ENCODE measurements at regions not wholly inside any gene's neighbourhood (a gene's known extent, or its start where the extent isn't known, plus 50 kb on each side); places are given as distances from the start of the nearest gene placed in this dataset.

DNA sequence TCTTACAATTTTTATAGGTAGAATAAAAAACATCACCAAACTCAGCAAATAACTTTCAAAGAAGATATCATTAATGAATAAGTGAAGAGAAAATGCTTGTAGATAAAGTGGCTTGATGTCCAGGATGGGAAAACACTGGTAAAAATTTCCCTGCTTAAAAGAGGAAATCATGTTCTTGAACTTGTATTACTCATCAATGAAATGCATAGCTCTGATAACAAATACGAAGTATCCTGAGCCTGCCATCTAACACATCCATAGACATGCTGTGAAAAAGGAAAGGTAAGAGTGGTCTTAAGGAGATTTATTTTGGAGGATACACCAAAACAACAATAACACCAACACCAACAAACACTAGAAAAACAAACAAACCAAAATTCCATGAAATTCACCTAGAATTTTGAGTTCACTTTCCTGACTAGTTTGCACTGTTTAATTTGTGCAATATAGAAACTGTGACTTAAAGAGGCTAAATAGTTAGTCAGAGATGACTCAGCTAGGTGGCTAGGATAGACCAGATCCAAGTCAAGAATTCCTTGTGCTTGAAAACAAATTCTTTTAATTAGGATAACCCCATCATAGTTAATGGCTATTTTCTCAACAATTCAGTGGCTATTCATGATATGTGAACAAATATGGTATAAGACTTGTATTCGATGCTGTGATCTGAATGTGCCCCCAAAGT is 179.8 kb upstream of the KCNK2 start:
- DNase-seq (ENCODE audit: extremely low spot score), result no peak
- TF ChIP-seq SP1 (IDR thresholded peaks at IDR 0.05) (no peak), HDGF (IDR thresholded peaks at IDR 0.05; ENCODE audit: borderline replicate concordance) (no peak)
- CTCF ChIA-PET, result no interaction called here
- POLR2A ChIA-PET, result no interaction called here

- no peak for DNase-seq (ENCODE audit: extremely low spot score)
- TF ChIP-seq NFRKB (IDR thresholded peaks at IDR 0.05), result no peak
- no peak for TF ChIP-seq FOXK2 (IDR thresholded peaks at IDR 0.05)
- TF ChIP-seq ZNF384 (IDR thresholded peaks at IDR 0.05), result no peak
- POLR2A ChIA-PET, result no interaction called here
- CTCF ChIA-PET, result no interaction called here
Observed at GRCh38 chr1:214912127-214912526, 170.4 kb upstream of the KCNK2 start.

- no peak for DNase-seq (ENCODE audit: extremely low spot score)
- ChIA-PET POLR2A (no interaction called here), CTCF (no interaction called here)
- TF ChIP-seq SUZ12 (IDR thresholded peaks at IDR 0.05) (no peak), BHLHE40 (IDR thresholded peaks at IDR 0.05; ENCODE audit: borderline replicate concordance) (no peak), LEF1 (IDR thresholded peaks at IDR 0.05; ENCODE audit: borderline replicate concordance) (no peak), FOXM1 (IDR thresholded peaks at IDR 0.05; ENCODE audit: borderline replicate concordance) (no peak), PKNOX1 (IDR thresholded peaks at IDR 0.05) (no peak), CTBP1 (IDR thresholded peaks at IDR 0.05; ENCODE audit: borderline replicate concordance) (no peak), FOXA1 (IDR thresholded peaks at IDR 0.05) (no peak), ZNF384 (IDR thresholded peaks at IDR 0.05) (no peak)
Observed at GRCh38 chr1:214913966-214914365, 168.6 kb upstream of the KCNK2 start.

GRCh38 chr1:214917081-214917635 is 165.4 kb upstream of the KCNK2 start:
- DNase-seq (ENCODE audit: extremely low spot score), result no peak
- POLR2A ChIA-PET, result no interaction called here
- no peak for TF ChIP-seq FOXM1 (IDR thresholded peaks at IDR 0.05; ENCODE audit: borderline replicate concordance)
- TF ChIP-seq LEF1 (IDR thresholded peaks at IDR 0.05; ENCODE audit: borderline replicate concordance), result no peak
- no peak for TF ChIP-seq ZNF384 (IDR thresholded peaks at IDR 0.05)
- TF ChIP-seq PKNOX1 (IDR thresholded peaks at IDR 0.05), result no peak
- CTCF ChIA-PET, result no interaction called here

- ChIA-PET CTCF (no interaction called here), POLR2A (no interaction called here)
- no peak for DNase-seq (ENCODE audit: extremely low spot score)
- TF ChIP-seq SP1 (IDR thresholded peaks at IDR 0.05) (no peak), BHLHE40 (IDR thresholded peaks at IDR 0.05; ENCODE audit: borderline replicate concordance) (no peak), PKNOX1 (IDR thresholded peaks at IDR 0.05) (no peak), LEF1 (IDR thresholded peaks at IDR 0.05; ENCODE audit: borderline replicate concordance) (no peak), FOXK2 (IDR thresholded peaks at IDR 0.05) (no peak), FOXA1 (IDR thresholded peaks at IDR 0.05) (no peak), ARNT (IDR thresholded peaks at IDR 0.05) (no peak)
Observed at GRCh38 chr1:214918745-214919144, 163.8 kb upstream of the KCNK2 start.

- ChIA-PET POLR2A (no interaction called here), CTCF (no interaction called here)
- no peak for TF ChIP-seq SUZ12 (IDR thresholded peaks at IDR 0.05)
- TF ChIP-seq BHLHE40 (IDR thresholded peaks at IDR 0.05; ENCODE audit: borderline replicate concordance), result no peak
- TF ChIP-seq L3MBTL2 (conservative IDR thresholded peaks at IDR 0.05), result no peak
- no peak for TF ChIP-seq FOXK2 (IDR thresholded peaks at IDR 0.05)
- no peak for TF ChIP-seq FOXA1 (IDR thresholded peaks at IDR 0.05)
- TF ChIP-seq ARNT (IDR thresholded peaks at IDR 0.05), result no peak
- no peak for TF ChIP-seq NFRKB (IDR thresholded peaks at IDR 0.05)
- no peak for TF ChIP-seq SP1 (IDR thresholded peaks at IDR 0.05)
- no peak for TF ChIP-seq FOXM1 (IDR thresholded peaks at IDR 0.05; ENCODE audit: borderline replicate concordance)
- no peak for TF ChIP-seq PKNOX1 (IDR thresholded peaks at IDR 0.05)
- TF ChIP-seq LEF1 (IDR thresholded peaks at IDR 0.05; ENCODE audit: borderline replicate concordance), result no peak
- no peak for TF ChIP-seq ZNF384 (IDR thresholded peaks at IDR 0.05)
- no peak for TF ChIP-seq HDGF (IDR thresholded peaks at IDR 0.05; ENCODE audit: borderline replicate concordance)
- TF ChIP-seq TARDBP (IDR thresholded peaks at IDR 0.05), result no peak
- no peak for TF ChIP-seq ELF4 (IDR thresholded peaks at IDR 0.05)
- no peak for TF ChIP-seq CTBP1 (IDR thresholded peaks at IDR 0.05; ENCODE audit: borderline replicate concordance)
- no peak for DNase-seq (ENCODE audit: extremely low spot score)
Observed at GRCh38 chr1:214920337-214920736, 162.2 kb upstream of the KCNK2 start.
